ENCODE measurements at regions not wholly inside any gene's neighbourhood (a gene's known extent, or its start where the extent isn't known, plus 50 kb on each side); places are given as distances from the start of the nearest gene placed in this dataset.

DNA sequence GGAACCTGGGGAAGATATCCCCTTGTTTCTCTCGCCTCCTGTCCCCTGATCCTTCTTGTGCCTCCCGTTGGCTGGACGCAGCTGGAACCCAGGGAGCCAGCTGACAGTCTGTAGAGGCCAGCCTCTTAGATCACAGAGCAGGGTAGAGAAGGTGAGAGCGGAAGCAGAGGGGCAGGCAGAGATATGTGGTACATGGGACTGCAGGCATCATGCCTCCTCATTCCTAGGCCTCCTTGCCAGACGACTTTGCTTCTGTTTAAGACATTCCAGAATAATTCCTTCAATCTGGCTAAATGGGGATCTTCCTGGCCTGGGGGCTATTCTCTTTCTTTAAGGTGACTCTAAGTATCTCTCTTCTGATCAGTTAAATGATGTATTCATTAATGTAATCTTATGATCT is 89.4 kb upstream of the MAX start:
- Histone ChIP-seq H4K20me1 (replicated peaks; ENCODE audit: insufficient read depth) (no peaks in the 10 kb centered on the region), H3K27me3 (ENCODE audit: insufficient read depth) (no peaks in the 10 kb centered on the region), H3K27ac (ENCODE audit: low read depth) (no peak overlapping the region), H2AFZ (no peak overlapping the region), H3K4me1 (ENCODE audit: insufficient read depth) (peaks cover 10% of the 10 kb centered on the region), H3K79me2 (replicated peaks; ENCODE audit: insufficient read depth) (no peaks in the 10 kb centered on the region), H3K4me2 (no peak overlapping the region), H3K36me3 (ENCODE audit: insufficient read depth) (no peaks in the 10 kb centered on the region), H3K4me3 (no peak overlapping the region), H3K9me2 (ENCODE audit: insufficient read depth) (peaks cover 4% of the 10 kb centered on the region; the same call in 1 of the 2 replicates), H3F3A (replicated peaks; ENCODE audit: low read depth) (no peaks in the 10 kb centered on the region)
- no peak for ATAC-seq
- Mint-ChIP-seq H3K36me3 (ENCODE audit: low read depth) (no peaks in the 10 kb centered on the region), H3K9me3 (no peaks in the 10 kb centered on the region), H3K4me1 (peaks cover 15% of the 10 kb centered on the region), H3K27me3 (ENCODE audit: insufficient read depth, low read depth, poor library complexity) (peaks cover 6% of the 10 kb centered on the region), H3K4me3 (no peak overlapping the region), H3K27ac (no peak overlapping the region)
- TF ChIP-seq, protein P1, sequence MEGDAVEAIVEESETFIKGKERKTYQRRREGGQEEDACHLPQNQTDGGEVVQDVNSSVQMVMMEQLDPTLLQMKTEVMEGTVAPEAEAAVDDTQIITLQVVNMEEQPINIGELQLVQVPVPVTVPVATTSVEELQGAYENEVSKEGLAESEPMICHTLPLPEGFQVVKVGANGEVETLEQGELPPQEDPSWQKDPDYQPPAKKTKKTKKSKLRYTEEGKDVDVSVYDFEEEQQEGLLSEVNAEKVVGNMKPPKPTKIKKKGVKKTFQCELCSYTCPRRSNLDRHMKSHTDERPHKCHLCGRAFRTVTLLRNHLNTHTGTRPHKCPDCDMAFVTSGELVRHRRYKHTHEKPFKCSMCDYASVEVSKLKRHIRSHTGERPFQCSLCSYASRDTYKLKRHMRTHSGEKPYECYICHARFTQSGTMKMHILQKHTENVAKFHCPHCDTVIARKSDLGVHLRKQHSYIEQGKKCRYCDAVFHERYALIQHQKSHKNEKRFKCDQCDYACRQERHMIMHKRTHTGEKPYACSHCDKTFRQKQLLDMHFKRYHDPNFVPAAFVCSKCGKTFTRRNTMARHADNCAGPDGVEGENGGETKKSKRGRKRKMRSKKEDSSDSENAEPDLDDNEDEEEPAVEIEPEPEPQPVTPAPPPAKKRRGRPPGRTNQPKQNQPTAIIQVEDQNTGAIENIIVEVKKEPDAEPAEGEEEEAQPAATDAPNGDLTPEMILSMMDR (conservative IDR thresholded peaks at IDR 0.05; ENCODE audit: low read depth in 2 of 2), result no peak
- TF ChIP-seq STAT1 (IDR thresholded peaks at IDR 0.05; ENCODE audit: unreplicated experiment) (no peak), JUNB (IDR thresholded peaks at IDR 0.05; ENCODE audit: unreplicated experiment) (no peak)
- no peak for DNase-seq (ENCODE audit: low spot score)

DNA sequence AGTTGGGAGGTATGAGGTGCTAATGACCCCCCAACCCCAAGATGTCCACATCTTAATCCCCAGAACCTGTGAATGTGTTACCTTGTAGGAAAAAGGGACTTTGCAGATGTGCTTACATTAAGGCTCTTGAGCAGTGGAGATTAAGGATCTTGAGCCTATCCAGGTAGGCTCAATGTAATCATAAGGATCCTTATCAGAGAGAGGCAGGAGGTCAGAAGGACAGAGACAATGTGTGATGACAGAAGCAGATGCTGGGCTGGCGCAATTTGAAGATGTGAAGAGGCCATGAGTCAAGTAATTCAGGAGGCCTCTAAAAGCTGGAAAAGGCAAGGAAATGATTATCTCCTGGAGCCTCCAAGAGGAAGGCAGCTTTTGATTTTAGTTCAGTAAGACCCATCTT is 90.4 kb upstream of the MAX start:
- peaks cover 6% of the 10 kb centered on the region for H3K4me1 Mint-ChIP-seq
- H3K9me3 Mint-ChIP-seq, result no peaks in the 10 kb centered on the region
- Histone ChIP-seq H3K9me2 (ENCODE audit: insufficient read depth) (peaks cover 4% of the 10 kb centered on the region; the same call in 1 of the 2 replicates), H3K4me3 (no peak overlapping the region), H3K4me2 (no peak overlapping the region), H3K36me3 (ENCODE audit: insufficient read depth) (no peaks in the 10 kb centered on the region), H3K4me1 (ENCODE audit: insufficient read depth) (peaks cover 3% of the 10 kb centered on the region; the same call in 1 of the 2 replicates), H3K27me3 (ENCODE audit: insufficient read depth) (no peaks in the 10 kb centered on the region), H2AFZ (no peak overlapping the region), H4K20me1 (replicated peaks; ENCODE audit: insufficient read depth) (no peaks in the 10 kb centered on the region), H3K27ac (ENCODE audit: low read depth) (no peak overlapping the region), H3K79me2 (replicated peaks; ENCODE audit: insufficient read depth) (no peaks in the 10 kb centered on the region), H3F3A (replicated peaks; ENCODE audit: low read depth) (no peaks in the 10 kb centered on the region)
- H3K27me3 Mint-ChIP-seq (ENCODE audit: insufficient read depth, low read depth, poor library complexity), result peaks cover 6% of the 10 kb centered on the region
- H3K27ac Mint-ChIP-seq, result no peak overlapping the region
- H3K36me3 Mint-ChIP-seq (ENCODE audit: low read depth), result no peaks in the 10 kb centered on the region
- TF ChIP-seq NANOG (IDR thresholded peaks at IDR 0.05; ENCODE audit: borderline replicate concordance) (no peak), EZH2phosphoT487 (IDR thresholded peaks at IDR 0.05; ENCODE audit: unreplicated experiment) (no peak), ZNF331 (CRISPR knock-in tag; IDR thresholded peaks at IDR 0.05; ENCODE audit: low read depth) (no peak), POLR2AphosphoS5 (IDR thresholded peaks at IDR 0.05; ENCODE audit: low read depth) (no peak), STAT1 (IDR thresholded peaks at IDR 0.05; ENCODE audit: unreplicated experiment) (no peak), JUNB (IDR thresholded peaks at IDR 0.05; ENCODE audit: unreplicated experiment) (no peak), ZNF114 (CRISPR knock-in tag; IDR thresholded peaks at IDR 0.05) (no peak), EZH2 (IDR thresholded peaks at IDR 0.05; ENCODE audit: low read depth, unreplicated experiment) (no peak), REST (IDR thresholded peaks at IDR 0.05; ENCODE audit: unreplicated experiment) (no peak)
- H3K4me3 Mint-ChIP-seq, result no peak overlapping the region
- DNase-seq (ENCODE audit: low spot score) (no peak), ATAC-seq (no peak)

Measured in GM23338 (cell line).